ENCODE measurements at regions not wholly inside any gene's neighbourhood (a gene's known extent, or its start where the extent isn't known, plus 50 kb on each side); places are given as distances from the start of the nearest gene placed in this dataset.

DNA sequence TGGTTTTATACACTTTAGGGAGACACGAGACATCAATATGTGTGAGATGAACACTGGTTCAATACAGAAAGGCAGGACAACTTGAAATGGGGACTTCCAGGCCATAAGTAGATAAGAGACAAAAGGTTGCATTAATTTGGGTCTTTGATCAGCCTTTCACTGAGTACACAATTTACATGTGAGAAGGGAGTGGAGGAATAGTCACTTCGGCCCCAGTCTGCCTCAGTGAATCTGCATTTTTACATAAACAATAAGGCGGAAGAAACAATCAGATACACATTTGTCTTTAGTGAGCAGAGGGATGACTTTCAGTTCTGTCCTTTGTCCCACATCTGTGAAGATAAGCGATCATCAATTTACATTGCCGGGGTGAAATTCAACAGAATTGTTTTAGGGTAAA, 104.3 kb upstream of the ARL4C start:
- Histone ChIP-seq H3K9me3 (replicated peaks; ENCODE audit: control insufficient read depth, insufficient read depth, low read length) (no peaks in the 10 kb centered on the region), H3K79me2 (ENCODE audit: control insufficient read depth, insufficient read depth, low read length) (no peaks in the 10 kb centered on the region), H2AFZ (ENCODE audit: control insufficient read depth, low read depth, low read length) (no peak overlapping the region), H3K4me2 (ENCODE audit: control insufficient read depth, insufficient read depth) (no peak overlapping the region), H3K27me3 (replicated peaks in 1 of 2; ENCODE audit: control insufficient read depth in 2 of 2, insufficient read depth in 2 of 2, low read length in 1 of 2) (no peaks in the 10 kb centered on the region), H3K4me3 (no peak overlapping the region), H3K27ac (ENCODE audit: control insufficient read depth, insufficient read depth) (no peak overlapping the region), H4K20me1 (ENCODE audit: control insufficient read depth, insufficient read depth) (no peaks in the 10 kb centered on the region), H3K36me3 (ENCODE audit: control insufficient read depth in 2 of 2, insufficient read depth in 2 of 2, low read length in 1 of 2) (no peaks in the 10 kb centered on the region), H3K4me1 (ENCODE audit: control insufficient read depth, insufficient read depth, low read length) (no peaks in the 10 kb centered on the region), H3K9ac (ENCODE audit: control insufficient read depth, insufficient read depth, low read length) (no peak overlapping the region)
- ChIA-PET RAD21 (ENCODE audit: unreplicated experiment) (no interaction called here), POLR2A (no interaction called here), SMC1A (ENCODE audit: uncharacterized antibody, unreplicated experiment) (no interaction called here), CTCF (no interaction called here)
- intact Hi-C loops (cut with micrococcal nuclease; ENCODE audit: unreplicated experiment) (no loop called here), in situ Hi-C loops (cut with MboI) (no loop called here)
- FAIRE-seq (no peak), DNase-seq (ENCODE audit: low read depth, low spot score) (no peak), ATAC-seq (no peak)
- no TSS peak for BruUV-seq (replicated peaks)
- 50% methylated on average over 5 of the region's 5 CpGs for WGBS (ENCODE audit: insufficient coverage, insufficient replicate concordance, low lambda C conversion rate, missing lambda C conversion rate)
- no peak for TF ChIP-seq SMC3 (IDR thresholded peaks at IDR 0.05; ENCODE audit: borderline replicate concordance, low read length)
- no peak for TF ChIP-seq JUNB (IDR thresholded peaks at IDR 0.05)
- no peak for TF ChIP-seq RUNX3 (IDR thresholded peaks at IDR 0.05; ENCODE audit: low read length)
- TF ChIP-seq ASH2L (IDR thresholded peaks at IDR 0.05; ENCODE audit: borderline replicate concordance, low read depth): no peak
- TF ChIP-seq NFIC (IDR thresholded peaks at IDR 0.05; ENCODE audit: low read depth, low read length): no peak
- no peak for TF ChIP-seq EP300 (IDR thresholded peaks at IDR 0.05; ENCODE audit: borderline replicate concordance in 1 of 2, control insufficient read depth in 1 of 2, low read depth in 2 of 2, low read length in 2 of 2)
- no peak for TF ChIP-seq SP1 (IDR thresholded peaks at IDR 0.05; ENCODE audit: low read depth, low read length)
- TF ChIP-seq, protein P1, sequence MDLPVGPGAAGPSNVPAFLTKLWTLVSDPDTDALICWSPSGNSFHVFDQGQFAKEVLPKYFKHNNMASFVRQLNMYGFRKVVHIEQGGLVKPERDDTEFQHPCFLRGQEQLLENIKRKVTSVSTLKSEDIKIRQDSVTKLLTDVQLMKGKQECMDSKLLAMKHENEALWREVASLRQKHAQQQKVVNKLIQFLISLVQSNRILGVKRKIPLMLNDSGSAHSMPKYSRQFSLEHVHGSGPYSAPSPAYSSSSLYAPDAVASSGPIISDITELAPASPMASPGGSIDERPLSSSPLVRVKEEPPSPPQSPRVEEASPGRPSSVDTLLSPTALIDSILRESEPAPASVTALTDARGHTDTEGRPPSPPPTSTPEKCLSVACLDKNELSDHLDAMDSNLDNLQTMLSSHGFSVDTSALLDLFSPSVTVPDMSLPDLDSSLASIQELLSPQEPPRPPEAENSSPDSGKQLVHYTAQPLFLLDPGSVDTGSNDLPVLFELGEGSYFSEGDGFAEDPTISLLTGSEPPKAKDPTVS (IDR thresholded peaks at IDR 0.05; ENCODE audit: low read depth, low read length): no peak
- no peak for TF ChIP-seq PAX8 (IDR thresholded peaks at IDR 0.05)
- TF ChIP-seq HDAC6 (IDR thresholded peaks at IDR 0.05; ENCODE audit: unreplicated experiment): no peak
- TF ChIP-seq FOS (IDR thresholded peaks at IDR 0.05; ENCODE audit: borderline replicate concordance, extremely low read depth, insufficient read length): no peak
- TF ChIP-seq MYC (IDR thresholded peaks at IDR 0.05; ENCODE audit: insufficient read depth, insufficient read length, insufficient replicate concordance, low read length, severe bottlenecking): no peak
- TF ChIP-seq, protein P2, sequence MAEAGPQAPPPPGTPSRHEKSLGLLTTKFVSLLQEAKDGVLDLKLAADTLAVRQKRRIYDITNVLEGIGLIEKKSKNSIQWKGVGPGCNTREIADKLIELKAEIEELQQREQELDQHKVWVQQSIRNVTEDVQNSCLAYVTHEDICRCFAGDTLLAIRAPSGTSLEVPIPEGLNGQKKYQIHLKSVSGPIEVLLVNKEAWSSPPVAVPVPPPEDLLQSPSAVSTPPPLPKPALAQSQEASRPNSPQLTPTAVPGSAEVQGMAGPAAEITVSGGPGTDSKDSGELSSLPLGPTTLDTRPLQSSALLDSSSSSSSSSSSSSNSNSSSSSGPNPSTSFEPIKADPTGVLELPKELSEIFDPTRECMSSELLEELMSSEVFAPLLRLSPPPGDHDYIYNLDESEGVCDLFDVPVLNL (IDR thresholded peaks at IDR 0.05; ENCODE audit: low read depth, low read length): no peak
- TF ChIP-seq SIN3A (IDR thresholded peaks at IDR 0.05; ENCODE audit: low read depth, low read length): no peak
- TF ChIP-seq, protein P3, sequence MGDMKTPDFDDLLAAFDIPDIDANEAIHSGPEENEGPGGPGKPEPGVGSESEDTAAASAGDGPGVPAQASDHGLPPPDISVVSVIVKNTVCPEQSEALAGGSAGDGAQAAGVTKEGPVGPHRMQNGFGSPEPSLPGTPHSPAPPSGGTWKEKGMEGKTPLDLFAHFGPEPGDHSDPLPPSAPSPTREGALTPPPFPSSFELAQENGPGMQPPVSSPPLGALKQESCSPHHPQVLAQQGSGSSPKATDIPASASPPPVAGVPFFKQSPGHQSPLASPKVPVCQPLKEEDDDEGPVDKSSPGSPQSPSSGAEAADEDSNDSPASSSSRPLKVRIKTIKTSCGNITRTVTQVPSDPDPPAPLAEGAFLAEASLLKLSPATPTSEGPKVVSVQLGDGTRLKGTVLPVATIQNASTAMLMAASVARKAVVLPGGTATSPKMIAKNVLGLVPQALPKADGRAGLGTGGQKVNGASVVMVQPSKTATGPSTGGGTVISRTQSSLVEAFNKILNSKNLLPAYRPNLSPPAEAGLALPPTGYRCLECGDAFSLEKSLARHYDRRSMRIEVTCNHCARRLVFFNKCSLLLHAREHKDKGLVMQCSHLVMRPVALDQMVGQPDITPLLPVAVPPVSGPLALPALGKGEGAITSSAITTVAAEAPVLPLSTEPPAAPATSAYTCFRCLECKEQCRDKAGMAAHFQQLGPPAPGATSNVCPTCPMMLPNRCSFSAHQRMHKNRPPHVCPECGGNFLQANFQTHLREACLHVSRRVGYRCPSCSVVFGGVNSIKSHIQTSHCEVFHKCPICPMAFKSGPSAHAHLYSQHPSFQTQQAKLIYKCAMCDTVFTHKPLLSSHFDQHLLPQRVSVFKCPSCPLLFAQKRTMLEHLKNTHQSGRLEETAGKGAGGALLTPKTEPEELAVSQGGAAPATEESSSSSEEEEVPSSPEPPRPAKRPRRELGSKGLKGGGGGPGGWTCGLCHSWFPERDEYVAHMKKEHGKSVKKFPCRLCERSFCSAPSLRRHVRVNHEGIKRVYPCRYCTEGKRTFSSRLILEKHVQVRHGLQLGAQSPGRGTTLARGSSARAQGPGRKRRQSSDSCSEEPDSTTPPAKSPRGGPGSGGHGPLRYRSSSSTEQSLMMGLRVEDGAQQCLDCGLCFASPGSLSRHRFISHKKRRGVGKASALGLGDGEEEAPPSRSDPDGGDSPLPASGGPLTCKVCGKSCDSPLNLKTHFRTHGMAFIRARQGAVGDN (IDR thresholded peaks at IDR 0.05): no peak
- TF ChIP-seq, protein P4, sequence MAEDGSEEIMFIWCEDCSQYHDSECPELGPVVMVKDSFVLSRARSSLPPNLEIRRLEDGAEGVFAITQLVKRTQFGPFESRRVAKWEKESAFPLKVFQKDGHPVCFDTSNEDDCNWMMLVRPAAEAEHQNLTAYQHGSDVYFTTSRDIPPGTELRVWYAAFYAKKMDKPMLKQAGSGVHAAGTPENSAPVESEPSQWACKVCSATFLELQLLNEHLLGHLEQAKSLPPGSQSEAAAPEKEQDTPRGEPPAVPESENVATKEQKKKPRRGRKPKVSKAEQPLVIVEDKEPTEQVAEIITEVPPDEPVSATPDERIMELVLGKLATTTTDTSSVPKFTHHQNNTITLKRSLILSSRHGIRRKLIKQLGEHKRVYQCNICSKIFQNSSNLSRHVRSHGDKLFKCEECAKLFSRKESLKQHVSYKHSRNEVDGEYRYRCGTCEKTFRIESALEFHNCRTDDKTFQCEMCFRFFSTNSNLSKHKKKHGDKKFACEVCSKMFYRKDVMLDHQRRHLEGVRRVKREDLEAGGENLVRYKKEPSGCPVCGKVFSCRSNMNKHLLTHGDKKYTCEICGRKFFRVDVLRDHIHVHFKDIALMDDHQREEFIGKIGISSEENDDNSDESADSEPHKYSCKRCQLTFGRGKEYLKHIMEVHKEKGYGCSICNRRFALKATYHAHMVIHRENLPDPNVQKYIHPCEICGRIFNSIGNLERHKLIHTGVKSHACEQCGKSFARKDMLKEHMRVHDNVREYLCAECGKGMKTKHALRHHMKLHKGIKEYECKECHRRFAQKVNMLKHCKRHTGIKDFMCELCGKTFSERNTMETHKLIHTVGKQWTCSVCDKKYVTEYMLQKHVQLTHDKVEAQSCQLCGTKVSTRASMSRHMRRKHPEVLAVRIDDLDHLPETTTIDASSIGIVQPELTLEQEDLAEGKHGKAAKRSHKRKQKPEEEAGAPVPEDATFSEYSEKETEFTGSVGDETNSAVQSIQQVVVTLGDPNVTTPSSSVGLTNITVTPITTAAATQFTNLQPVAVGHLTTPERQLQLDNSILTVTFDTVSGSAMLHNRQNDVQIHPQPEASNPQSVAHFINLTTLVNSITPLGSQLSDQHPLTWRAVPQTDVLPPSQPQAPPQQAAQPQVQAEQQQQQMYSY (CRISPR knock-in tag; IDR thresholded peaks at IDR 0.05): no peak
